ENCODE measurements at regions not wholly inside any gene's neighbourhood (a gene's known extent, or its start where the extent isn't known, plus 50 kb on each side); places are given as distances from the start of the nearest gene placed in this dataset.
"Not testable (repeated sequence)": the region's sequence is repeated elsewhere in the genome, so short reads cannot be mapped to it uniquely, and the experiment has no call there.

- no peak overlapping the region for H3K27ac ChIP-seq
- 78 to 87% (median 79%) methylated on average over 4 of the region's 4 CpGs for WGBS, 4 donors
- no peak for DNase-seq
- H3K4me3 ChIP-seq, result no peak overlapping the region
- TF ChIP-seq POLR2A (IDR thresholded peaks at IDR 0.05) (no peak), CTCF (IDR thresholded peaks at IDR 0.05) (no peak)
- no peaks in the 10 kb centered on the region for H3K4me1 ChIP-seq (replicated peaks in 1 of 2)
- intact Hi-C loops (cut with DNase I), result no loop called here
- H3K36me3 ChIP-seq (replicated peaks in 1 of 2), result no peaks in the 10 kb centered on the region
- H3K27me3 ChIP-seq, result no peaks in the 10 kb centered on the region
- peaks cover 0 to 12% (median 0%) of the 10 kb centered on the region in 3 donors for H3K9me3 ChIP-seq (replicated peaks in 1 of 3)
Measured at GRCh38 chr2:57417007-57417406, 629.6 kb upstream of the VRK2 start.

- H3K4me1 ChIP-seq (replicated peaks in 1 of 2); DNase-seq; H3K4me3 ChIP-seq; H3K27ac ChIP-seq; H3K27me3 ChIP-seq; H3K36me3 ChIP-seq (replicated peaks in 1 of 2); intact Hi-C loops (cut with DNase I); H3K9me3 ChIP-seq (replicated peaks in 1 of 3): not testable (repeated sequence)
- WGBS, 4 donors, result 84 to 89% (median 87%) methylated on average over 13 to 14 of the region's 14 CpGs
Measured at GRCh38 chr2:57418859-57419346, 627.7 kb upstream of the VRK2 start.

- Histone ChIP-seq H3K27ac (no peak overlapping the region), H3K4me3 (no peak overlapping the region), H3K4me1 (replicated peaks in 1 of 2) (peaks cover 0 to 6% of the 10 kb centered on the region in 2 donors), H3K27me3 (no peaks in the 10 kb centered on the region), H3K36me3 (replicated peaks in 1 of 2) (no peaks in the 10 kb centered on the region), H3K9me3 (replicated peaks in 1 of 3) (no peaks in the 10 kb centered on the region)
- intact Hi-C loops (cut with DNase I), result no loop called here
- TF ChIP-seq CTCF (IDR thresholded peaks at IDR 0.05), result no peak
- TF ChIP-seq POLR2A (IDR thresholded peaks at IDR 0.05), result no peak
- no peak for DNase-seq
- WGBS, 4 donors, result 36 to 79% (median 77%) methylated on average over 1 of the region's 1 CpG
Measured at GRCh38 chr2:57429831-57430230, 616.8 kb upstream of the VRK2 start.

GRCh38 chr2:57432528-57432927 lies 614.1 kb upstream of the VRK2 start:
- intact Hi-C loops (cut with DNase I), result no loop called here
- TF ChIP-seq POLR2A (IDR thresholded peaks at IDR 0.05), result no peak
- Histone ChIP-seq H3K9me3 (replicated peaks in 1 of 3) (no peaks in the 10 kb centered on the region), H3K4me1 (replicated peaks in 1 of 2) (peaks cover 0 to 3% of the 10 kb centered on the region in 2 donors), H3K27me3 (no peaks in the 10 kb centered on the region), H3K4me3 (no peak overlapping the region), H3K36me3 (replicated peaks in 1 of 2) (no peaks in the 10 kb centered on the region), H3K27ac (no peak overlapping the region)
- WGBS, 4 donors, result 6 to 70% (median 48%) methylated on average over 1 of the region's 1 CpG
- DNase-seq, result no peak

GRCh38 chr2:57434441-57434840 lies 612.2 kb upstream of the VRK2 start:
- 63 to 78% (median 65%) methylated on average over 2 of the region's 2 CpGs for WGBS, 4 donors
- no peak for DNase-seq
- Histone ChIP-seq H3K27ac (no peak overlapping the region), H3K9me3 (replicated peaks in 1 of 3) (no peaks in the 10 kb centered on the region), H3K36me3 (replicated peaks in 1 of 2) (no peaks in the 10 kb centered on the region), H3K4me3 (no peak overlapping the region), H3K4me1 (replicated peaks in 1 of 2) (no peaks in the 10 kb centered on the region), H3K27me3 (no peaks in the 10 kb centered on the region)
- intact Hi-C loops (cut with DNase I), result no loop called here
- TF ChIP-seq CTCF (IDR thresholded peaks at IDR 0.05) (no peak), POLR2A (IDR thresholded peaks at IDR 0.05) (no peak)
